ENCODE measurements at regions not wholly inside any gene's neighbourhood (a gene's known extent, or its start where the extent isn't known, plus 50 kb on each side); places are given as distances from the start of the nearest gene placed in this dataset.

DNA sequence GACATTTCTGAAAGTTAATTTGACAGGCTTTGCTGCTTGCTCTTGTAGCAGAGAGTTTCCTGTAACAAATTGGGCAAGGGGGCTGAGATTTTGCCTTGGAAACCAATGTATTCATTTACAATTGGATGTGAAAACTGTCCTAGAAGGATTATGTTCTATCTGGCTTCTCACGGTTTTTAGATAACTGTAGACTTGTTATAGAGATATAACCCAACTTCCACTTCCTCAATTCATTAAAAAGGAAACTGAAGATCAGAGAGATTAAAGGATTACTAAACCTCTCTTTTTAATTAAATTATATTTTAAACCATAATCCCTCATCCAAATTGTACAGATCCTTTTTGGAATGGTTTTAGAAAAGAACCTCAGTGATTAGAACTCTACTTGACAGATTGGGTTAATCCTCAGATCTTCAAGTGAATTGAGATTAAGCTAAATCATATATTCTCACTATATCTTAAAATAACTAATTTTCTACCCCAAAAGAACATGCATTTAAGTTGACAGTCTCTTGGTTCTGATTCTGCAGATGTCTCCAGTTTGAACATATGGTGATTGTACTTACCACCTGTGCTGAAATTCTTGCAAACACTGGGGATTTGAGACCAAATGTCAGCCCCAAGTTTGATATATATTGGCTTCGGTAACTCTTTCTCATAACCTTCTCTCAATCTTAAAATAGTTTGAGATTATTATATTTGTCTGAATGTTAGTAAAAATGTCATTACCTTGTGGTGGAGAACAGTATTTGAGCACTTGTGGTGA lies 130.1 kb upstream of the C9orf72 start:
- TF ChIP-seq, protein P1, sequence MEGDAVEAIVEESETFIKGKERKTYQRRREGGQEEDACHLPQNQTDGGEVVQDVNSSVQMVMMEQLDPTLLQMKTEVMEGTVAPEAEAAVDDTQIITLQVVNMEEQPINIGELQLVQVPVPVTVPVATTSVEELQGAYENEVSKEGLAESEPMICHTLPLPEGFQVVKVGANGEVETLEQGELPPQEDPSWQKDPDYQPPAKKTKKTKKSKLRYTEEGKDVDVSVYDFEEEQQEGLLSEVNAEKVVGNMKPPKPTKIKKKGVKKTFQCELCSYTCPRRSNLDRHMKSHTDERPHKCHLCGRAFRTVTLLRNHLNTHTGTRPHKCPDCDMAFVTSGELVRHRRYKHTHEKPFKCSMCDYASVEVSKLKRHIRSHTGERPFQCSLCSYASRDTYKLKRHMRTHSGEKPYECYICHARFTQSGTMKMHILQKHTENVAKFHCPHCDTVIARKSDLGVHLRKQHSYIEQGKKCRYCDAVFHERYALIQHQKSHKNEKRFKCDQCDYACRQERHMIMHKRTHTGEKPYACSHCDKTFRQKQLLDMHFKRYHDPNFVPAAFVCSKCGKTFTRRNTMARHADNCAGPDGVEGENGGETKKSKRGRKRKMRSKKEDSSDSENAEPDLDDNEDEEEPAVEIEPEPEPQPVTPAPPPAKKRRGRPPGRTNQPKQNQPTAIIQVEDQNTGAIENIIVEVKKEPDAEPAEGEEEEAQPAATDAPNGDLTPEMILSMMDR (IDR thresholded peaks at IDR 0.05; ENCODE audit: low read length), result no peak
- TF ChIP-seq EZH2 (IDR thresholded peaks at IDR 0.05; ENCODE audit: borderline replicate concordance, low read length), result no peak
